T-helper 1 cell treated with Interleukin-12 subunit alpha and Interleukin-12 subunit beta and Interleukin-4 antibody, amounts not matched to agents 30 μg/mL and 1 μg/mL, for 36 hours (primary cell): ENCODE measurements at regions not wholly inside any gene's neighbourhood (a gene's known extent, or its start where the extent isn't known, plus 50 kb on each side); places are given as distances from the start of the nearest gene placed in this dataset.
"Not testable (repeated sequence)": the region's sequence is repeated elsewhere in the genome, so short reads cannot be mapped to it uniquely, and the experiment has no call there.

Experiments
- H3K27ac Mint-ChIP-seq: one replicate; pipeline ENCODE4 v1.8.0; 2021; ENCODE audit warnings: mild to moderate bottlenecking, mixed read lengths
- H3K27me3 Mint-ChIP-seq: one replicate; pipeline ENCODE4 v1.8.0; 2021; ENCODE audit warnings: low read depth, mixed read lengths
- H3K36me3 Mint-ChIP-seq: one replicate; pipeline ENCODE4 v1.8.0; 2021; ENCODE audit warnings: low read depth, mixed read lengths
- H3K4me1 Mint-ChIP-seq: one replicate; pipeline ENCODE4 v1.8.0; 2021; ENCODE audit warnings: low read depth, mixed read lengths
- H3K4me3 Mint-ChIP-seq: one replicate; pipeline ENCODE4 v1.8.0; 2021; ENCODE audit warnings: mild to moderate bottlenecking, moderate library complexity, mixed read lengths
- H3K9me3 Mint-ChIP-seq: one replicate; pipeline ENCODE4 v1.8.0; 2021; ENCODE audit warnings: mixed read lengths

GRCh38 chr1:94300731-94301130, 63.3 kb upstream of the ARHGAP29 start:
- Mint-ChIP-seq H3K4me1 (no peaks in the 10 kb centered on the region), H3K27ac (no peak overlapping the region), H3K27me3 (peaks cover 7% of the 10 kb centered on the region), H3K9me3 (no peaks in the 10 kb centered on the region), H3K36me3 (no peaks in the 10 kb centered on the region), H3K4me3 (no peak overlapping the region)

- H3K27ac Mint-ChIP-seq: no peak overlapping the region
- no peaks in the 10 kb centered on the region for H3K27me3 Mint-ChIP-seq
- H3K9me3 Mint-ChIP-seq: no peaks in the 10 kb centered on the region
- no peaks in the 10 kb centered on the region for H3K4me1 Mint-ChIP-seq
- H3K36me3 Mint-ChIP-seq: no peaks in the 10 kb centered on the region
- no peak overlapping the region for H3K4me3 Mint-ChIP-seq
These were observed 62.5 kb upstream of the ARHGAP29 start for GRCh38 chr1:94299627-94300553.

DNA sequence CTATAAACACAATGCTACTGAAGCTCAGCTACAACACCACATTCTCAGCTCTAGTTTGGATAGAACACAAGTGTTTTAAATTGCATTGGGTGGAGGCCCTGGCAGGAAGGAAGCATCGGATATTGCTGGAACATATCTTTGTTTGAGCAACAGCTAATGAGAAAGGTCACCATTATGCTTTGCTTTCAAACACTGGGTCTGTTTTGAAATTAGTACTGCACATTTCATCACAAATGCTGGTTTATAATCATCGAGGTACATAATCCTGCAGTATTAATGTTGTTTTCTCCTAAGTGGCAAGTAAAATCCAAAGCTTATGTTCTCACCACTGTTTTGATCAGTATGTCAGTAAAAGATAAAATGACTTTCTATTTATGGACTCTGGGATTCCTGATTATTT, 61.5 kb upstream of the ARHGAP29 start:
- H3K27me3 Mint-ChIP-seq: no peaks in the 10 kb centered on the region
- no peaks in the 10 kb centered on the region for H3K9me3 Mint-ChIP-seq
- no peaks in the 10 kb centered on the region for H3K36me3 Mint-ChIP-seq
- H3K4me3 Mint-ChIP-seq: no peak overlapping the region
- H3K4me1 Mint-ChIP-seq: no peaks in the 10 kb centered on the region
- H3K27ac Mint-ChIP-seq: no peak overlapping the region

- H3K27ac Mint-ChIP-seq: no peak overlapping the region
- no peaks in the 10 kb centered on the region for H3K4me1 Mint-ChIP-seq
- no peak overlapping the region for H3K4me3 Mint-ChIP-seq
- peaks cover 3% of the 10 kb centered on the region for H3K27me3 Mint-ChIP-seq
- H3K36me3 Mint-ChIP-seq: no peaks in the 10 kb centered on the region
- H3K9me3 Mint-ChIP-seq: no peaks in the 10 kb centered on the region
These were observed 58.6 kb upstream of the ARHGAP29 start for GRCh38 chr1:94296018-94296417.

DNA sequence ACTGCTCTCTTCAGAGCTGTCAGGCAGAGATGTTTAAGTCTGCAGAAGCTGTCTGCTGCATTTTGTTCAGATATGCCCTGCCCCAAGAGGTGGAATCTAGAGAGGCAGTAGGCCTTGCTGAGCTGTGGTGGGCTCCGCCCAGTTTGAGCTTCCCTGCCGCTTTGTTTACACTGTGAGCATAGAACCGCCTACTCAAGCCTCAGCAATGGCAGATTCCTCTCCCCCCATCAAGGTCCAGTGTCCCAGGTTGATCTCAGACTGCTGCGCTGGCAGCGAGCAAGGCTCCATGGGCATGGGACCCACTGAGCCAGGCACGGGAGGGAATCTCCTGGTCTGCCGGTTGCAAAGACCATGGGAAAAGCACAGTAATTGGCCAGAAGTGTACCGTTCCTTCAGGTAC, 55.6 kb upstream of the ARHGAP29 start:
- not testable (repeated sequence) for H3K27ac Mint-ChIP-seq, H3K9me3 Mint-ChIP-seq, H3K4me3 Mint-ChIP-seq, H3K4me1 Mint-ChIP-seq, H3K36me3 Mint-ChIP-seq
- H3K27me3 Mint-ChIP-seq: peaks cover 22% of the 10 kb centered on the region

GRCh38 chr1:94289244-94289643, 51.9 kb upstream of the ARHGAP29 start:
- H3K27ac Mint-ChIP-seq, H3K4me3 Mint-ChIP-seq, H3K4me1 Mint-ChIP-seq, H3K36me3 Mint-ChIP-seq, H3K9me3 Mint-ChIP-seq: not testable (repeated sequence)
- H3K27me3 Mint-ChIP-seq: peaks cover 31% of the 10 kb centered on the region
